Nephron (organoid): ENCODE measurements at regions not wholly inside any gene's neighbourhood (a gene's known extent, or its start where the extent isn't known, plus 50 kb on each side); places are given as distances from the start of the nearest gene placed in this dataset.
"Not testable (repeated sequence)": the region's sequence is repeated elsewhere in the genome, so short reads cannot be mapped to it uniquely, and the experiment has no call there.

Experiments used
- H3K27ac Mint-ChIP-seq, 3 experiments: 2 replicates each; pipeline ENCODE4 v1.8.0; 2020; ENCODE audit warnings: mixed read lengths in 3 of 3, mild to moderate bottlenecking in 2 of 3, moderate library complexity in 1 of 3
- H3K27me3 Mint-ChIP-seq: 2 replicates; pipeline ENCODE4 v1.8.0; 2021; ENCODE audit warnings: low read depth, mild to moderate bottlenecking, moderate library complexity, mixed read lengths
- H3K36me3 Mint-ChIP-seq: 2 replicates; pipeline ENCODE4 v1.8.0; 2020; ENCODE audit warnings: low read depth, mixed read lengths
- H3K4me1 Mint-ChIP-seq: 2 replicates; pipeline ENCODE4 v1.8.0; 2020; ENCODE audit warnings: mixed read lengths
- H3K4me3 Mint-ChIP-seq, 3 experiments: 2 replicates each; pipeline ENCODE4 v1.8.0; 2020; ENCODE audit warnings: mild to moderate bottlenecking in 3 of 3, mixed read lengths in 3 of 3, moderate library complexity in 2 of 3
- H3K9me3 Mint-ChIP-seq: 2 replicates; pipeline ENCODE4 v1.8.0; 2020; ENCODE audit warnings: mixed read lengths
- CTCF ChIP-seq, 3 experiments: fragments of 200-600 bp; sonication (generic); IDR thresholded peaks; one replicate each; pipeline ENCODE4 v1.5.0; 2021; ENCODE audit warnings: antibody characterized with exemption in 3 of 3; ENCODE audit not compliant: unreplicated experiment in 3 of 3

GRCh38 chr1:74946388-74946787 lies 187.8 kb upstream of the LHX8 start:
- Mint-ChIP-seq H3K27ac (no peak overlapping the region), H3K4me1 (no peaks in the 10 kb centered on the region)
- TF ChIP-seq CTCF (IDR thresholded peaks at IDR 0.05; ENCODE audit: unreplicated experiment in 3 of 3), result no peak

GRCh38 chr1:74949348-74949747 lies 184.8 kb upstream of the LHX8 start:
- H3K9me3 Mint-ChIP-seq, H3K4me3 Mint-ChIP-seq, H3K36me3 Mint-ChIP-seq, H3K27me3 Mint-ChIP-seq, H3K27ac Mint-ChIP-seq, H3K4me1 Mint-ChIP-seq: not testable (repeated sequence)

More at GRCh38 chr1:74946388-74946787, 187.8 kb upstream of the LHX8 start:
- H3K9me3 Mint-ChIP-seq, result no peaks in the 10 kb centered on the region
- H3K36me3 Mint-ChIP-seq, result no peaks in the 10 kb centered on the region
- no peak overlapping the region for H3K4me3 Mint-ChIP-seq
- no peaks in the 10 kb centered on the region for H3K27me3 Mint-ChIP-seq

GRCh38 chr1:74951981-74952380 lies 182.2 kb upstream of the LHX8 start:
- H3K4me1 Mint-ChIP-seq, H3K4me3 Mint-ChIP-seq, H3K27ac Mint-ChIP-seq, H3K9me3 Mint-ChIP-seq, H3K36me3 Mint-ChIP-seq, H3K27me3 Mint-ChIP-seq: not testable (repeated sequence)

GRCh38 chr1:74952786-74953185 lies 181.4 kb upstream of the LHX8 start:
- TF ChIP-seq CTCF (IDR thresholded peaks at IDR 0.05; ENCODE audit: unreplicated experiment in 3 of 3), result no peak

GRCh38 chr1:74953622-74954021 lies 180.6 kb upstream of the LHX8 start:
- H3K4me1 Mint-ChIP-seq, result no peaks in the 10 kb centered on the region
- H3K9me3 Mint-ChIP-seq, result no peaks in the 10 kb centered on the region
- H3K27me3 Mint-ChIP-seq, result peaks cover 3% of the 10 kb centered on the region
- H3K27ac Mint-ChIP-seq, result no peak overlapping the region
- no peak overlapping the region for H3K4me3 Mint-ChIP-seq
- H3K36me3 Mint-ChIP-seq, result no peaks in the 10 kb centered on the region
- no peak for TF ChIP-seq CTCF (IDR thresholded peaks at IDR 0.05; ENCODE audit: unreplicated experiment in 3 of 3)

More at GRCh38 chr1:74952786-74953185, 181.4 kb upstream of the LHX8 start:
- H3K4me3 Mint-ChIP-seq, result no peak overlapping the region
- H3K4me1 Mint-ChIP-seq, result no peaks in the 10 kb centered on the region
- H3K27ac Mint-ChIP-seq, result no peak overlapping the region
- H3K27me3 Mint-ChIP-seq, result peaks cover 3% of the 10 kb centered on the region
- H3K9me3 Mint-ChIP-seq, result no peaks in the 10 kb centered on the region
- H3K36me3 Mint-ChIP-seq, result no peaks in the 10 kb centered on the region

- no peak overlapping the region for H3K4me3 Mint-ChIP-seq
These were observed 171.1 kb upstream of the LHX8 start for GRCh38 chr1:74963120-74963519.

More at GRCh38 chr1:74963120-74963519, 171.1 kb upstream of the LHX8 start:
- no peak overlapping the region for H3K27ac Mint-ChIP-seq
- no peaks in the 10 kb centered on the region for H3K9me3 Mint-ChIP-seq
- TF ChIP-seq CTCF (IDR thresholded peaks at IDR 0.05; ENCODE audit: unreplicated experiment in 3 of 3), result no peak
- H3K4me1 Mint-ChIP-seq, result peaks cover 7% of the 10 kb centered on the region
- H3K36me3 Mint-ChIP-seq, result no peaks in the 10 kb centered on the region
- peaks cover 3% of the 10 kb centered on the region for H3K27me3 Mint-ChIP-seq
